VCaP (cell line): ENCODE measurements at regions not wholly inside any gene's neighbourhood (a gene's known extent, or its start where the extent isn't known, plus 50 kb on each side); places are given as distances from the start of the nearest gene placed in this dataset.

ENCODE experiments used
- H3K27ac ChIP-seq: fragments of 450-650 bp; 2 replicates; pipeline ENCODE4 v1.5.1; 2017
- TF ChIP-seq, protein P1 (sequence below): fragments of 450-650 bp; conservative IDR thresholded peaks from 2 replicates; pipeline ENCODE4 v1.5.1; 2017; ENCODE audit warnings: mild to moderate bottlenecking, moderate library complexity

DNA sequence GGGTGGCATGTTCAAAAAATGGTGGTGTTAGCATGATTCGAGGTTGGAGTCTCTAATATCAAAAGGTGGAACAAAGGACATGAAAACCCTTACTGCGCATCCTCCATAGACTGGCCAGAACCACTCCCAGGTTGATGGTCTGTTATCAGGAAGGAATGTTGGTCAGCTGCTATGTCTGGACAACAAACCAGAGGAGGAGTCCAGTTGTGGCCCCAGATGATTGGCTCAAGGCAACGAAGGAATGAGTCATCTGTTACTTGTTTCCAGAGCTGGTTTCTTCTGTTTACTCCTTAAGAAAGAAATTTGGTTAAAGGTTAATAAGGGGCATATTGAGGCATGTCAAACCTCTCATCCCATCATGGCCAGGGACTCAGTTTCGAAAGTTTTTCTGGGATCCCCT lies 56.8 kb upstream of the GRIA4 start:
- TF ChIP-seq, protein P1, sequence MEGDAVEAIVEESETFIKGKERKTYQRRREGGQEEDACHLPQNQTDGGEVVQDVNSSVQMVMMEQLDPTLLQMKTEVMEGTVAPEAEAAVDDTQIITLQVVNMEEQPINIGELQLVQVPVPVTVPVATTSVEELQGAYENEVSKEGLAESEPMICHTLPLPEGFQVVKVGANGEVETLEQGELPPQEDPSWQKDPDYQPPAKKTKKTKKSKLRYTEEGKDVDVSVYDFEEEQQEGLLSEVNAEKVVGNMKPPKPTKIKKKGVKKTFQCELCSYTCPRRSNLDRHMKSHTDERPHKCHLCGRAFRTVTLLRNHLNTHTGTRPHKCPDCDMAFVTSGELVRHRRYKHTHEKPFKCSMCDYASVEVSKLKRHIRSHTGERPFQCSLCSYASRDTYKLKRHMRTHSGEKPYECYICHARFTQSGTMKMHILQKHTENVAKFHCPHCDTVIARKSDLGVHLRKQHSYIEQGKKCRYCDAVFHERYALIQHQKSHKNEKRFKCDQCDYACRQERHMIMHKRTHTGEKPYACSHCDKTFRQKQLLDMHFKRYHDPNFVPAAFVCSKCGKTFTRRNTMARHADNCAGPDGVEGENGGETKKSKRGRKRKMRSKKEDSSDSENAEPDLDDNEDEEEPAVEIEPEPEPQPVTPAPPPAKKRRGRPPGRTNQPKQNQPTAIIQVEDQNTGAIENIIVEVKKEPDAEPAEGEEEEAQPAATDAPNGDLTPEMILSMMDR = no peak
- H3K27ac ChIP-seq = no peak overlapping the region

DNA sequence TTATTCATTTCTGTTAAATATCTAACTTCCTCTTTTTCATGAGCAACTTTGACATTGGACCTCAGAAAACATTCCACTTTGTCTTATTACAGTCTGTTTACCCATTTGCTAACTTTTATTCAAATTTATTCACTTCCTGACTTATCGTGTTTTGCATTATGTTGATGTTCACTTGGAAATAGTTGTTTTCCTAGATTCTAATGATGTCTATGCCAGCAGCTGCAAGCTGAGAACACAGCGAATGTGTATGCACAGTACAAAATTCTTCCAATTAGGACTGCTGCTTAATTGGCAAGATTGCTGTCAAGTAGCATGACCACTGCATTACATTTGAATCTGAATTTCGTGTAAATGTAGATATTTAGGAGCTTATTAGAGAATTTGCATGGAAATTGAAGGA lies 61.5 kb upstream of the GRIA4 start:
- H3K27ac ChIP-seq = no peak overlapping the region
- TF ChIP-seq, protein P1 = no peak

DNA sequence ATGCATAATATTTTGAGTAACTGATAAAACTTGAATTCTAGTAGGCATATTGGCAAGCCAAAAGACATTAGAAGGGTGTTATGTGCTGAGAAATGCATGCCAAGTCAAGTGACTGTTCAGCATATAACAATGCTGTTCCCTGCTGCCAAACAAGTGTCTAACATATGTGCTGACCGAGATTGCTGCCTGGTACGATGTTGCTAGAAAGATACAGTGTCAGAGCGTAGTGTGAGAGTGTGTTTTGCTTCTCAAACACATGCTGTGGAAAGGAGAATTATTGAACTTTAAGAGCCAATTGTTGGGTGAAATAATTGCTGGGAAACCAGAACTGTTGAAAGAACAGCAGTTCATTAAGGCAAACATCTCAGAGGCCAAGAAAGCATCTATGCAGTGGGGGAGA lies 71.3 kb upstream of the GRIA4 start:
- TF ChIP-seq, protein P1 = no peak
- no peak overlapping the region for H3K27ac ChIP-seq

DNA sequence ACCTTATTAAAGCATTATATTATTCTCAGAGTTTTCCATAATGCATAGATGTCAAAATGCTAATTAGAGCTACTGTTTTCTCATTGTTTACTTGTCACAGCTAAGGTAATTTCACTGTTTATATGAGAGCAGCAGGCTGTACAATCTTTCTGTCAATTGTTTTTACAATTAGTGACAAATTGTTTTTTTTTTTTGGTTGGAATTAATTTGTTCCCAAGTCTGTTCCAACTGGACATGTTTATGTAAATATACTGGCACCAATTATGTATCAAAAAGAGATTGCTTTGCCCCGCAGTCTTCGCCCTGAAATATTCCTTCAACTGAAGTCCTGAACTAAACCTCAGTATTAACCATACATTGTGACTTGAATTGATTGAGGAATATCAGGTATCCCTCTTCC lies 72.3 kb upstream of the GRIA4 start:
- TF ChIP-seq, protein P1 = no peak
- H3K27ac ChIP-seq = no peak overlapping the region

DNA sequence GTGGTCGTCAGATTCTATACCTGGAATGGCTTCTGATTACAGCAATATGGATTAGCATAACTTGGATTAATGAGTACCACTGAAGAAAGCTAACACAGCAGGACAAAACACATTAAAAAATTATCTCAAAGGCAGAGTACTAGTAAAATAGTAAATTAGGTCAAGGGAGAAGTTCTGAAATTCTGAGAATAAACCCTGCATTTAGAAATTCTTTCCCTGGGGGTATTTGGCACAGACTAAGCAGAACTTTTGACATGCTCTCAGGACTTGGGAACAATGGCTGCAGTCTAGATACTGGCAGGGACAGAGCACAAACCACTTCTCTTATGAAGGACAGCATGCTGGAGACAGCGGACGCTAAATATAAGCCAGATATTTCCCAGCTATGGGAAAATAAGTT lies 85.6 kb upstream of the GRIA4 start:
- no peak overlapping the region for H3K27ac ChIP-seq
- TF ChIP-seq, protein P1 = no peak

DNA sequence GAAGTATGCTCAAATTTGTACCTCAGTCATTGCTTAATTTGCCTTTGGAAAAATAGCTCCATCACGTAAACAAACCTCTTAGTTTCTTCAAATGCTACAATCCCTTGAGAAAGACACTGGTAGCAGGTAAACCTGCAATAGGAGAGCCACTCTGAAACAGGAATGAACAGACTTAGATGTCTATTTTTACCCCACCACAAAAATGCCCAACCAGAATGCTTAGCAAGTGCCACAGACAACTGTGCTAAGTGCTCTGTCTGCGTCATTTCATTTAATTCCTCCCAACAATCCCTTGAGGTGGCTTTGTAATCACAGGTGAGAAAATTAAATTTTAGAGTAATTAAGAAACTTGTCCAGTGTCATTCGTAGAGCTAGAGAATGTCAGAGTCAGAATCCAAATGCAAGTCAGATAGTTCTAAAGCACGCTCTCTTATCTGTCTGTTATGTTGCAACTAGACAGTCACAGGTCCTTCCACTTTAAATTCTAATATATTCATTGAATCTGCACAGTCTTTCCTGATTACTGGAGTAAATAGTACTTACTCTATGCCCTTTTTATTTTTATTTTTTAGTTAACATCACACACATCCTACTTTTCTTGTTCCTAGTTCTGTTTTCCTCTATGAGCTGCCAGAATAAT lies 89.0 kb upstream of the GRIA4 start:
- H3K27ac ChIP-seq = no peak overlapping the region
- TF ChIP-seq, protein P1 = no peak

DNA sequence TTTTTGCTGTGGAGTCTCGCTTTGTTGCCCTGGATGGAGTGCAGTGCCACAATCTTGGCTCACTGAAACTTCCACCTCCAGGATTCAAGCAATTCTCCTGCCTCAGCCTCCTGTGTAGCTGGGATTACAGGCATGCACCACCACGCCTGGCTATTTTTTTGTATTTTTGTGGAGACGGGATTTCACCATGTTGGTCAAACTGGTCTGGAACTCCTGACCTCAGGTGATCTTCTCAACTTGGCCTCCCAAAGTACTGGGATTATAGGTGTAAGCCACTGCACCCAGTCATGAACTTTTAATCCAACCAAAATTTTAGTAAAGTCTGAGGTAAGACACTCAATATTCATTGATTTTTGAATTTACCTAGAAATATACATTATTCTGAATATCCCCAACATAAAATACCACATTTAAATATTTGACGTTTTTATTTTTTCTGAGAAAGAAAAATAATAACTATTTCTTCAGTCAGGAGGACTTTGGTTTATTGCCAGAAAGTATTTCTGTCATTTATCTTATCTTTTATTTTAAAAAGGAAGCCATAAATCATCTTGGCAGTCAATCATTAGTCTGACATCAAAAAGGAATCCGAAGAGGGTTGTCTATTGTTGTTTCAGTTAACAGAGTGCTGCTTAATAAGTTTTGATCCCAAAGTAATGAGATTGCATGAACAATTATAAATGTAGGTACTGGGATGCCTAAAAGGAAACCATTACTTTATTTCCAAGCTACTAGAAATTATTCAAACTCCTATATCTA lies 102.2 kb upstream of the GRIA4 start:
- H3K27ac ChIP-seq = no peak overlapping the region
- TF ChIP-seq, protein P1 = no peak
